Activated CD4-positive, alpha-beta T cell treated with anti-CD3 and anti-CD28 coated beads for 24 hours (primary cell): ENCODE measurements at regions not wholly inside any gene's neighbourhood (a gene's known extent, or its start where the extent isn't known, plus 50 kb on each side); places are given as distances from the start of the nearest gene placed in this dataset.
"Not testable (repeated sequence)": the region's sequence is repeated elsewhere in the genome, so short reads cannot be mapped to it uniquely, and the experiment has no call there.

ENCODE experiments used
- DNase-seq, 2 donors: peaks; one replicate each; pipeline ENCODE4 v3.0.0-alpha.2; 2020; ENCODE audit warnings: low read depth in 2 of 2

- no peak for DNase-seq
Observed at GRCh38 chr13:33340631-33341030, 55.1 kb upstream of the STARD13 start.

DNA sequence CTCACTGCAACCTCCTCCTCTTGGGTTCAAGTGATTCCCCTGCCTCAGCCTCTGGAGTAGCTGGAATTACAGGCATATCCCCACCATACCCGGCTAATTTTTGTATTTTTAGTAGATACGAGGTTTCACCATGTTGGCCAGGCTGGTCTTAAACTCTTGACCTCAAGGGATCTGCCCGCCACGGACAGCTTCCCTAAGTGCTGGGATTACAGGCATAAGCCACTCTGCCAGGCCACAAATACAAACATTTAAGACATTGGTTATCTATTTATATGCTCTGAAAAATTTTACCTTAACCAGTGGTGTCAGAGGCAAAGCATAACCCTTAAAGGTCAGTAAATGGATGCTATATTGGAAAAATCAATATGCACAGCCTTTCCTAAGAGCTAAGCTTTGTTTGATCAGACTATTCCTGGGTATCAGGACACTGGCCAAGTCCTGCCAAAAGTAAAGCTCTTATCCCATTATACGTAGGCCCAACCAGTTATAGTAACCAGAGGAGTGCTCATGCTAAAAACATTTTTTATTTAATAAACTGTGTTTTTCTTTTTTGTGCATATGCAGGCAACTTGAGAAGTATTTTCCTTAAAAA, 56.4 kb upstream of the STARD13 start:
- no peak for DNase-seq

DNA sequence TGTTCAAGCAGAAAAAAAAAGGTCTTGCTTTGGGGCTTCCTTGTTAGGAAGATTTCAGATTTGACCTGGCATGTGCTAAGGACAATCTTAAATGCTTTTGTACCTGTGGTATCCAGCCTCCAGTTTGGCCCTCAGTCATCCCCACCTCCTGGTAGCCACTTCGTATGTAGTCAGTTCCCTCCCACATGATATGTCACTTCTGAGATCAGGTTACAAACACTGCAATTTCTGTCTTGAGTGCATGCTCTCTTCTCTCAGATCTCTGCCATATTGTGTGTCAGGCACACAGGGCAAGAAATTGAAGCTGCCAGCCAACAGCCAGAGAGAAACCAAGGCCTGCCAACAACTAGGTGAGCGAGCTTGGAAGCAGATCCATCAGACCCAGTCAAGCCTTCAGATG, 60.3 kb upstream of the STARD13 start:
- DNase-seq, result no peak

DNA sequence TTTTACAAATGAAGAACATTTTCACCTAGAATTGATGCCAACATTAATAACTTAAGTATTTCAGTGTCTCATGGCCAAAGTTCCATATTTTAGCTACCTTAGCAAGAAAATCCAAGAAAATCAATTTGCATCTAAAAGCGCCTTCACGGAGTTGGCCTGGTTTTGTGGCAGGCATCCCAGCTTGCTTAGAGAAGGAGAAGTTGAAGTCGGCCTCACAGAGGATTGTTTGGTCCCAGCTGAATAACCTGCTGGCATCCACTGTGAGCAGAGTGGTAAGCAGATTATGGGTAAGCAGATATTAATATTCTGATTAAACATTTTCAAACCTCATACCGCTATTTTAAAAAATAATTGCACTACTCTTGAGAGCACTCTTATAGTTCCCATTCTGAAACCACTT, 62.3 kb upstream of the STARD13 start:
- no peak for DNase-seq

- no peak for DNase-seq
Observed at GRCh38 chr13:33348366-33348765, 62.8 kb upstream of the STARD13 start.

- DNase-seq, result no peak
Observed at GRCh38 chr13:33349288-33349985, 63.9 kb upstream of the STARD13 start.

GRCh38 chr13:33349986-33350826, 64.7 kb upstream of the STARD13 start:
- DNase-seq, result no peak

DNA sequence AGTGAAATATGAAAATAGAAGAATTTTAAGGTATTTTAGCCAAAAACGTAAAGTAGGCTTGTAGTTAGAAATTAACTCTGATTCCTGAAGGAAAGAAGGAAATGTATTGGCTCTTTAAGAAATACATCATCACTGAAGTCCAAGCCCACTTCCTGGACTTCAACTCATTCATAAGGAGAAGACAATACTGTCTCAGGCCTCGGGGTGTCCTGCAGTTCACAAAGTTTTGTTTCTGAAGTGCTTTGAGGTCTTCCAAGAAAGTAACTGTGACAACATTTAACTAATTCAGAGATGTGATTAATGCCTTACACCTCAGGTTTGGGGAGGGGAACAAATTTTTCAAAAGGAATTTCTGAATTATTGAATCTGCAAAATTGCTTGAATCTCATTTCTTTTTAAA, 65.8 kb upstream of the STARD13 start:
- DNase-seq, result no peak

GRCh38 chr13:33352041-33352440, 66.5 kb upstream of the STARD13 start:
- DNase-seq, result no peak

DNA sequence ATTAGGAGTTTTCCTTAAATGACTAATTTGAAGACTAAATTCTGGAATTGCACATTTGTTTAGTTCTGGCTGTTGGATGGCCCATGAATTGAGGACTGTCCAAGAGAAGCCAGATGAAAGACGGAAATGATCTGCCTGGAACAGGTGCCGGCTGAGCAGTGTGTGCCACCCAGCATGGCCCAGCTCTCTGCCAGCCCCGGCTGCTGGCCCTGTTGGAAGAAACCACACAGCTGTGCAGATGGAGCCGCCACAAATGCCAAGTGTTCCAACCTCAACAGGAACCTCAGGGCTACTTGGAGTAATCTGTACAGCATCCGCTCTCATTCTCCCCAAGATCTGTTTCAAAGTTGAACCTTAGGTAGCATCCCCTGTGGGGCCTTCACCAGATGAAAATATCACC, 67.0 kb upstream of the STARD13 start:
- DNase-seq, result no peak

DNA sequence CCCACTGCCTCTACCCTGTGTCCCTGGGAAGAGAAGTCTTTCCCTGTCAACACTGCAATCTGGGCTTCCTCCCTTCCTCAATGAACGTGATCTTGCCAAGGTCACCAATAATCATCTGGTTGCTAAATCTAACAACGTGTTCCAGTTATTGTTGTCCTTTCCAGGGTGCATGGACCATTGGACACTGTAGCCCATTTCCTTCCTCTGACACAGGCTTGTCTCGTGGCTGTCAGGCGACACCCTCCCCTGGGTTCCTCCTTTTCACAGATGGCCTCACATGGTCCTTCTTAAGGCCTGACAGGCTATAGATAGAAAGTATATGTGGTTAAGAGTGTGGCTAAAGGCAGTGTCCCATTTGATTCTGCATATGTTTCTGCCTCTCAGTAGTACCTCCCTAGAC, 67.7 kb upstream of the STARD13 start:
- DNase-seq, result no peak

GRCh38 chr13:33353646-33354045, 68.1 kb upstream of the STARD13 start:
- no peak for DNase-seq

- no peak for DNase-seq
Observed at GRCh38 chr13:33355201-33355895, 69.8 kb upstream of the STARD13 start.

GRCh38 chr13:33358076-33358475, 72.5 kb upstream of the STARD13 start:
- not testable (repeated sequence) for DNase-seq

DNA sequence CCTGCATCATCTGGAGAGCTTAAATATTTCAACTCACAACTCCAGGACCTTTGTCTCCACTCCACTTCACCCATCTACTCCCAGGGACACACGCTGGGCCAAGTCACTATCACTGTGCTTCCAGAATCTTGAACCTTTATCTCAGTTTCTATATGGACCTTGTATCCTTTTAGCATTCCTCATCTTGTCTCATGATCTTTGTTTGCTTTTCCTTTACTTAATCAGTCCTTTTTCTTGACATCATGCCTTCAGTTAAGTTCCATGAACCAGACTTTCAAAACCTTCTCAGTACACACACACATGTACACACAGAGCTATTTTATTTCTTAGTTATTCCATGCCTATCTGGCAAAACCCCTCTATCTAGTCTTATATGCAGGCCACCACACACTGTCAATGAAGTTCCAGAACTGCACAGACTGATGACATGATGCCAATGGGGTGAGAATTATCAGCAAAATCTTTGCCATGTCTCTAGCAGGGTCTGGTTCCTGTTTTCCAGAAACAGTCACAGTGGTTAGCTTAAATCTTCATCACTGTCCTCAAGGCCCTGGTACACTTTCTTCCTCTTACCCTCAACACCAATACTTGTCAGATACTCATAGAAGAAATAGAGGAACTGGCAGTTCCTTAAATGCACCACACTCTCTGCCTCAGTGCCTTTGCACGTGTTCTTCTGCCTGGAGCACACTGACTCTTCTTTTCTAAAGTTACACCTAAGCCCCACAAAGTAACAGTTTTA, 77.6 kb upstream of the STARD13 start:
- no peak for DNase-seq

DNA sequence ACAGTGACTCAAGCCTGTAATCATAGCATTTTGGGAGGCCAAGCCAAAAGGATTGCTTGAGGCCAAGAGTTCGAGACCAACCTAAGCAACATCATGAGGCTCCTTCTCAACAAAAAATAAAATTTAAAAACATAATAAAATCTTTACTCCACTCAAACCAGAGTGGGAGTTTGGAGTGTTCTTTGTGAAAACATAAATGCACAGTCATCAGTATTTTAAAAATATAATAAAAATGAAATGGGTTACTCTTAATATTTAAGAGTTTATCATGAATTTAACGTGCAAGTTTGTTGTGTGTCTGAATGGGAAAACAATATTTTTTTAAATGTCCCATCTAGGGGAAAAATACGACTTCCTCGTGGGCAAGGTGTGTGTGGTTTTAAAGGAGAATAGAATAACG, 78.6 kb upstream of the STARD13 start:
- DNase-seq, result no peak

- no peak for DNase-seq
Observed at GRCh38 chr13:33366469-33367062, 81.0 kb upstream of the STARD13 start.

DNA sequence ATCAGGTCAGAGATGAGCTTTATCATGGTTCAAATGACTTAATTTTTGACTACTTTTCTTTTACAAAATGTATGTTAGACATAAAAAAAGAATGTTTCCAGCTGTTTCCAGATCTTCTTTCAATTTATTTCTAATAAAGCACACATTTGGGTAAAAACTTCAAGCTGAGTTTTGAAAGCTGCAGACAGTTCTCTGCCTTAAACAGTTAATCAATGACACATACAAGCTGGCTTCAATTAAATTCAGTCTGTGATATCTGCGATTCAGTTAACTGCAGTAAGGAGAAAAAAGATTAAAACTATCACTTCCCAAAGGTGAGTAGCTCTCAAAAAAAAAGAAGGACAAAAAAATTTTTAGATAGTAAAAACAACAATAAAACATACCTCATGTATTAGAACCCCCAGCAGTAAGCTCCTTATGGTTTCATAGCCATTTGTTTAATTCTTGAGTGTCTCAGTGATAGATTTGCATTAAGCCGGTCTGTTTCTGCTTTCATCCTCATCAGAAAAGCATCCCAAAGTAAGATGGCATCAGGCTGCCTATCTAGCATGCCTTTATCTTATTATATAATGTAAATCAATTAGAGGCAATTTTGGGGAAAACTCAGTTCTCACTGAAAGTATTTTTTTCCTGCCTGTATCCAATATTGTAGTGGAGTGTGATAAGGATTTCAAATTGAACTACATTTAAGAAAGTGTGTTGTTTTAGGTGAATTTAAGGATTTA, 81.8 kb upstream of the STARD13 start:
- DNase-seq, result no peak

DNA sequence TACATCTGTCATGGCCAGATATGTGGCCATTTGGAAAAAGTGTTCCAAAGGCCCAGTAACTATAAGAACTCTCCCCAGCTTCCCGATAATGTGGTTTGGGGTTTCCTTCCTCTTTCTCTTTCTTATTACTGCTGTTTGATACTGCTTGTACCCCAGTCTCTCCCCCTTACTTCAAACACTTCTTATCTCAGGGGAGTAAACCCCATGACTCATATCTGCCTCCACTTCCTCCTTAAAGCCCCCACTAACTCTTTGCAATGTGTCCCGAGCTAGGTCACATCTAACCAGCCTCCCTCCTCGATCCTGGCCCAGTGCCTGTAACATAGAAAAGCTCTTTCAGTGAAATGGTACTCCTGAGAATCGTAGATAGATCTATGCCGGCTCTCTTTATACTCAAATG, 82.4 kb upstream of the STARD13 start:
- no peak for DNase-seq

DNA sequence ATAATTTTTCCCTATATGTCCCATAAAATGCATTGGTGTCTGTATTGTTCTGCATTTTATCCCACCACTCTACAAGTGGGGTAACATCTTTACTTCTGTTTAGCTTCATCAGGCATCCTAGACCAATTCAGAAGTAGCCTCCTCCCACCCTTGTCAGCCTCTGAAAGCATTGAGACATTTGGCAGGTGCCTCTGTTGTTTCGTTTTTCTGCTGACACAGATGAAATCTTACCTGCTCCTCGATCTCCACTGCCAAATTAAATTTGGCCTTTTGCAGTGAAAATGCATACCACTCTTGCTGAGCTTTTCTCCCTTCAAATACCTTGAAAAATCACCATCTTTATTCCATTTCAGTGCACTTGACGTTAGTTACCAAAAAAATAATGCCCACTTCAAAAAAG, 83.5 kb upstream of the STARD13 start:
- DNase-seq, result no peak
